HG03025 (cell line): ENCODE measurements at regions not wholly inside any gene's neighbourhood (a gene's known extent, or its start where the extent isn't known, plus 50 kb on each side); places are given as distances from the start of the nearest gene placed in this dataset.

ENCODE experiments used
- ATAC-seq: cut with Tn5 transposase; IDR thresholded peaks from one replicate; pipeline ENCODE4 v1.9.1; 2021; ENCODE audit warnings: mild to moderate bottlenecking, moderate library complexity; ENCODE audit not compliant: unreplicated experiment, low FRiP score

DNA sequence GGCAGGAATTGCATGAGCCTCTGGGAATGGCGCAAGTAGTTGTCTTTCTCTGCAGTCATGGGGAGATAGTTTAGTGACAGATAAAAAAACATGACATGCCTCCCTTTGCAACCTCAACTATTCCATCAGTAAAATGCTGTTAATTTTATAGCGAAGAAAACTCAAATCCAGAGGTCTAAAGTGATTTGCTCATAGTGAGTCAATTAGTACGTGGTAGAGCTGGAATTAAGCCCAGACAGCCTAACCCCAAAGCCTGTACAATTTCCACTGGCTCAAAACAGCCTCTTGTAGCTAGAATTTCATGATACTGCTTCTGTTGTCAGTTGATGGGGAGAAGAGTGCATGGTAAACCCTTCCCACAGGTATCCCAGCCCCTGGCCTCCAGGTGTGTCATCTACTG, 81.3 kb upstream of the TRPC5 start:
- ATAC-seq: no peak

DNA sequence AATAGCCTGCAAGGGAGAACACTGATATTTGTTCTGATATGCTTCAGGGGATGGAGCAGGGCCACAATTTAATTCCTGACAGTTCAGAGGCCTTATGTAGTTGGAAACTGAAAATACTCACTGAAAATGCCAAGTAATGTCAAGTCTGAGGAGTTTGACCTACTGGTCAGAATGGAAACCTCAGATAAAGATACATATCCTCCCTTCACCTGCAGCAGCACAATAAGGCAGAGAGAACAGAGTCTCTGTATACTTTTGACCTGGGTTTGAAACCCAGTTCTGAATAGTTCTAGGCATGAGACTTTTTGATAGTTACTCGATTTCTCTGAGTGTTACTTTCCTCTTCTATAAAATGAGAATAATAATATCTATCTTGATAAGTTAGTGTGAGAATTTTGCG, 65.8 kb upstream of the TRPC5 start:
- no peak for ATAC-seq

DNA sequence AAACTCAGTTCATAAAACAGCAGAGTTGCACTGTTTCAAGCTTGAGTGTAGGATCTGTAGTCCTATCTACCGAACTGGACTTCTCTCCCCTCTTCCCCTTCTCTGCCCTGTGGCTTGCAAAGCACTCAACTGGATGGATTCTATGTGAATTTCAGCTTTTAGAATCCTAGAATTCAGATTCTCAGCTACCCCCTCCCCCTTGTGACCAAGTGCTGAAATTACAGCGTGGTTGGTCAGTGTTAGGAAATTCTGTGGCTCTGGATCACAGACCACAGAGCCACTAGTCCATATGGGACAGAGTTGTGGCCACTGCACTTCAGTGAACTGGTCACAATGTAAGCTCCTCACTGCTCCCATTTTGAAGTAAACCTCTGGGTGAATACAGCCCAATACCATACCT, 64.6 kb upstream of the TRPC5 start:
- ATAC-seq: no peak

DNA sequence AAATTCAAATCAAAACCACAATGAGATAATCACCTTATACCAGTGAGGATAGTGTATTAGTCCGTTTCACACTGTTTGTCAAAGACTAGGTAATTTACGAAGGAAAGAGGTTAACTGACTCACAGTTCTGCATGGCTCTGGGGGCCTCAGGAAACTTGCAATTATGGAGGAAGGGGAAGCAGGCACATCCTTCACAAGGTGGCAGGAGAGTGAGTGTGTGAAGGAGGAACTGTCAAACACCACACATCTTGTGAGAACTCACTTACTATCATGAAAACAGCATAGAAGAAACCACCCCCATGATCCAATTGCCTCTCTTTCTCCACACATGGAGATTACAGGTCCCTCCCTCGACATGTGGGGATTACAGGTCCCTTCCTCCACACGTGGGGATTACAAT, 54.7 kb upstream of the TRPC5 start:
- ATAC-seq: no peak
